ENCODE measurements at regions not wholly inside any gene's neighbourhood (a gene's known extent, or its start where the extent isn't known, plus 50 kb on each side); places are given as distances from the start of the nearest gene placed in this dataset.

GRCh38 chrX:131741103-131741581, 197.3 kb downstream of the OR13H1 start (continued):
- TF ChIP-seq CTCF (IDR thresholded peaks at IDR 0.05) (peak; percentile 49), CHD2 (IDR thresholded peaks at IDR 0.05; ENCODE audit: low read length, partially characterized antibody) (no peak), GATA2 (CRISPR knock-in tag; IDR thresholded peaks at IDR 0.05) (no peak), EZH2phosphoT487 (IDR thresholded peaks at IDR 0.05; ENCODE audit: borderline replicate concordance, low read depth) (no peak), TAF1 (IDR thresholded peaks at IDR 0.05; ENCODE audit: borderline replicate concordance, low read depth, low read length) (no peak), MAX (IDR thresholded peaks at IDR 0.05; ENCODE audit: low read depth) (no peak), GABPA (IDR thresholded peaks at IDR 0.05; ENCODE audit: low read depth) (no peak), RAD21 (IDR thresholded peaks at IDR 0.05; ENCODE audit: low read length) (peak; percentile 76), TCF12 (IDR thresholded peaks at IDR 0.05) (no peak), PBX3 (IDR thresholded peaks at IDR 0.05) (no peak)

GRCh38 chrX:131745942-131746489, 202.1 kb downstream of the OR13H1 start:
- no peak overlapping the region; the same call in 1 of the 2 replicates for H3K9ac ChIP-seq
- peaks cover 0 to 2% of the 10 kb centered on the region in 2 experiments; a peak in 1 of 4 replicates for H3K4me1 ChIP-seq (ENCODE audit: control insufficient read depth in 1 of 2, insufficient read depth in 2 of 2, low read depth in 1 of 2, low read length in 1 of 2)
- peak overlapping the region in 1 of 2 experiments; percentile 68; a peak in 2 of 4 replicates for H3K27ac ChIP-seq (ENCODE audit: low read depth in 2 of 2, low read length in 1 of 2)
- no peaks in the 10 kb centered on the region for H4K20me1 ChIP-seq (ENCODE audit: insufficient read depth)
- no peaks in the 10 kb centered on the region for H3F3A ChIP-seq (replicated peaks; ENCODE audit: insufficient read depth)
- POLR2A ChIA-PET = interaction anchor here (1.2 kb wide), 1 partner anchor 17 kb away, joined by 3 read pairs; no protein-coding TSS in a partner anchor
- H3K9me3 ChIP-seq = no peaks in the 10 kb centered on the region
- no peaks in the 10 kb centered on the region for H3K36me3 ChIP-seq (replicated peaks in 1 of 2; ENCODE audit: control insufficient read depth in 1 of 2, insufficient read depth in 2 of 2, low read length in 1 of 2)
- H2AFZ ChIP-seq (ENCODE audit: low read depth) = peak overlapping the region; percentile 83
- CTCF ChIA-PET = interaction anchor here (0.9 to 2.5 kb wide), 8 partner anchors 12 to 472 kb away, joined by 3 to 19 read pairs (median 4); no protein-coding TSS in a partner anchor
- no peaks in the 10 kb centered on the region for H3K9me2 ChIP-seq
- no peaks in the 10 kb centered on the region for H3K79me2 ChIP-seq (ENCODE audit: insufficient read depth)
- H3K27me3 ChIP-seq (ENCODE audit: insufficient read depth) = no peaks in the 10 kb centered on the region
- peak overlapping the region; percentile 52 to 67 for H3K4me3 ChIP-seq (ENCODE audit: low read depth in 2 of 2, low read length in 1 of 2)
- H3K4me2 ChIP-seq = peak overlapping the region; percentile 75; the same call in 1 of the 2 replicates
- no peak for DNase-seq
- TF ChIP-seq MEF2A (IDR thresholded peaks at IDR 0.05; ENCODE audit: borderline replicate concordance, low read depth) (no peak), MAX (IDR thresholded peaks at IDR 0.05; ENCODE audit: low read depth) (no peak), RXRA (IDR thresholded peaks at IDR 0.05; ENCODE audit: borderline replicate concordance, low read depth) (no peak), TEAD4 (IDR thresholded peaks at IDR 0.05; ENCODE audit: borderline replicate concordance, insufficient read depth) (no peak), GATA2 (CRISPR knock-in tag; IDR thresholded peaks at IDR 0.05) (no peak), GABPA (IDR thresholded peaks at IDR 0.05; ENCODE audit: low read depth) (no peak), SIN3A (IDR thresholded peaks at IDR 0.05; ENCODE audit: borderline replicate concordance, low read depth, low read length) (no peak), RFX5 (IDR thresholded peaks at IDR 0.05; ENCODE audit: low read length) (no peak), RAD21 (IDR thresholded peaks at IDR 0.05; ENCODE audit: low read length) (no peak), NRF1 (IDR thresholded peaks at IDR 0.05; ENCODE audit: low read depth, low read length) (no peak), EZH2phosphoT487 (IDR thresholded peaks at IDR 0.05; ENCODE audit: borderline replicate concordance, low read depth) (no peak), FOSL2 (IDR thresholded peaks at IDR 0.05; ENCODE audit: borderline replicate concordance, low read depth) (no peak), PBX3 (IDR thresholded peaks at IDR 0.05) (no peak)
- 43% methylated on average over 5 of the region's 5 CpGs for WGBS (ENCODE audit: low lambda C conversion rate)

Data from SK-N-SH (cell line).